DMS114 treated with DMSO at 0.1 percent for 48 hours (cell line): ENCODE measurements at regions not wholly inside any gene's neighbourhood (a gene's known extent, or its start where the extent isn't known, plus 50 kb on each side); places are given as distances from the start of the nearest gene placed in this dataset.

Experiments
- DNase-seq: peaks from one replicate; lab custom pipeline; 2025; ENCODE audit not compliant: unreplicated experiment; lab: John Stamatoyannopoulos, UW

GRCh38 chr1:244106837-244107493 is 55.9 kb downstream of the ZBTB18 start:
- no peak for DNase-seq

- no peak for DNase-seq
These were observed 59.9 kb downstream of the ZBTB18 start for GRCh38 chr1:244111027-244111426.

GRCh38 chr1:244112041-244112440 is 61.0 kb downstream of the ZBTB18 start:
- no peak for DNase-seq

GRCh38 chr1:244112636-244113035 is 61.6 kb downstream of the ZBTB18 start:
- DNase-seq = no peak

GRCh38 chr1:244113532-244114320 is 62.6 kb downstream of the ZBTB18 start:
- DNase-seq = no peak

- no peak for DNase-seq
These were observed 63.8 kb downstream of the ZBTB18 start for GRCh38 chr1:244114892-244115291.

GRCh38 chr1:244116946-244117345 is 65.9 kb downstream of the ZBTB18 start:
- DNase-seq = no peak

GRCh38 chr1:244118109-244118761 is 67.2 kb downstream of the ZBTB18 start:
- no peak for DNase-seq

GRCh38 chr1:244128591-244129383 is 77.7 kb downstream of the ZBTB18 start:
- DNase-seq = no peak

- DNase-seq = no peak
These were observed 86.2 kb downstream of the ZBTB18 start for GRCh38 chr1:244137276-244137675.

- DNase-seq = no peak
These were observed 86.6 kb downstream of the ZBTB18 start for GRCh38 chr1:244137725-244138124.

GRCh38 chr1:244138399-244138798 is 87.3 kb downstream of the ZBTB18 start:
- no peak for DNase-seq

GRCh38 chr1:244139655-244140054 is 88.6 kb downstream of the ZBTB18 start:
- no peak for DNase-seq

- DNase-seq = no peak
These were observed 89.3 kb downstream of the ZBTB18 start for GRCh38 chr1:244140420-244140819.

GRCh38 chr1:244144053-244144452 is 93.0 kb downstream of the ZBTB18 start:
- no peak for DNase-seq

- no peak for DNase-seq
These were observed 99.0 kb downstream of the ZBTB18 start for GRCh38 chr1:244150071-244150470.

- DNase-seq = no peak
These were observed 99.6 kb downstream of the ZBTB18 start for GRCh38 chr1:244150665-244151064.

- DNase-seq = no peak
These were observed 100.5 kb downstream of the ZBTB18 start for GRCh38 chr1:244151537-244151936.

GRCh38 chr1:244154508-244154871 is 103.4 kb downstream of the ZBTB18 start:
- DNase-seq = no peak

- no peak for DNase-seq
These were observed 103.9 kb downstream of the ZBTB18 start for GRCh38 chr1:244154872-244155531.

GRCh38 chr1:244155661-244156060 is 104.6 kb downstream of the ZBTB18 start:
- DNase-seq = no peak
